ENCODE measurements at regions not wholly inside any gene's neighbourhood (a gene's known extent, or its start where the extent isn't known, plus 50 kb on each side); places are given as distances from the start of the nearest gene placed in this dataset.

DNA sequence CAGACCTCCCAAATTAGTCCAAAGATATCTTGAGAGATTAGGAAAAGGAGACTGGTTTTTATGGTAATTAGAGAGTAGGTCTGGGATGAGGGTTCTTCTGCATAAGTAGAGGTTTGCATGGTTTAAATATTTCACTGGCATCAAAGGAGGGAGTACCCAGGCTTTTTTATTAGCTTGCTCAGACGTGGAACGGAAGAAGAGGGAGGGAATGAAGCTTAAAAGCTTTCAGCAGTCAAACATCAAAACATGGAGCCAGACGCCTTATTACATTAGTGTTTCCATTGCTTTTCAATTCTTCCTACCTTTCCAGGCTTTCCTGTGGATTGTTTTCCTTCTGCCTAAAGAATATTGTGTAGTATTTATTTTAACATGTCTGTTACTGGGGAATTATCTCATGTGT lies 342.1 kb upstream of the SOX2 start:
- no peak for TF ChIP-seq POLR2AphosphoS5 (IDR thresholded peaks at IDR 0.05)
- TF ChIP-seq CTCF (IDR thresholded peaks at IDR 0.05), result no peak
